Progenitor cell of endocrine pancreas (in vitro differentiated cells): ENCODE measurements at regions not wholly inside any gene's neighbourhood (a gene's known extent, or its start where the extent isn't known, plus 50 kb on each side); places are given as distances from the start of the nearest gene placed in this dataset.

ENCODE experiments used
- DNase-seq: peaks from one replicate; pipeline ENCODE4 v3.0.0; 2021; ENCODE audit warnings: low spot score; ENCODE audit not compliant: unreplicated experiment
- H3K27ac Mint-ChIP-seq: 2 replicates; pipeline ENCODE4 v1.8.0; 2021; ENCODE audit warnings: mild to moderate bottlenecking, moderate library complexity, mixed read lengths
- H3K27me3 Mint-ChIP-seq: 2 replicates; pipeline ENCODE4 v1.8.0; 2021; ENCODE audit warnings: mixed read lengths
- H3K36me3 Mint-ChIP-seq: 2 replicates; pipeline ENCODE4 v1.8.0; 2022; ENCODE audit warnings: mixed read lengths; ENCODE audit not compliant: insufficient read depth
- H3K4me1 Mint-ChIP-seq: 2 replicates; pipeline ENCODE4 v1.8.0; 2021; ENCODE audit warnings: low read depth, mixed read lengths
- H3K4me3 Mint-ChIP-seq: 2 replicates; pipeline ENCODE4 v1.8.0; 2021; ENCODE audit warnings: low read depth, mild to moderate bottlenecking, moderate library complexity, mixed read lengths
- H3K9me3 Mint-ChIP-seq: 2 replicates; pipeline ENCODE4 v1.8.0; 2021; ENCODE audit warnings: low read depth, mixed read lengths
- CTCF ChIP-seq: fragments of 200-600 bp; sonication (generic); IDR thresholded peaks from one replicate; pipeline ENCODE4 v1.5.0; 2021; ENCODE audit warnings: antibody characterized with exemption, mild to moderate bottlenecking; ENCODE audit not compliant: unreplicated experiment

- H3K36me3 Mint-ChIP-seq, result no peaks in the 10 kb centered on the region
- H3K9me3 Mint-ChIP-seq, result peaks cover 6% of the 10 kb centered on the region
- no peak for TF ChIP-seq CTCF
- H3K4me1 Mint-ChIP-seq, result no peaks in the 10 kb centered on the region
- no peak overlapping the region for H3K4me3 Mint-ChIP-seq
- DNase-seq, result no peak
- H3K27me3 Mint-ChIP-seq, result peaks cover 18% of the 10 kb centered on the region
- no peak overlapping the region for H3K27ac Mint-ChIP-seq
Observed at GRCh38 chr20:60905919-60906318, 346.1 kb upstream of the CDH4 start.

GRCh38 chr20:60906555-60906954, 345.5 kb upstream of the CDH4 start:
- H3K27me3 Mint-ChIP-seq, result peaks cover 14% of the 10 kb centered on the region
- TF ChIP-seq CTCF, result no peak

GRCh38 chr20:60913298-60913697, 338.8 kb upstream of the CDH4 start:
- no peak for TF ChIP-seq CTCF
- Mint-ChIP-seq H3K27me3 (peaks cover 32% of the 10 kb centered on the region), H3K27ac (no peak overlapping the region), H3K4me3 (no peak overlapping the region), H3K4me1 (no peaks in the 10 kb centered on the region), H3K36me3 (no peaks in the 10 kb centered on the region), H3K9me3 (peaks cover 14% of the 10 kb centered on the region)
- DNase-seq, result no peak

More at GRCh38 chr20:60906555-60906954, 345.5 kb upstream of the CDH4 start:
- H3K36me3 Mint-ChIP-seq, result no peaks in the 10 kb centered on the region
- no peak overlapping the region for H3K27ac Mint-ChIP-seq
- no peak for DNase-seq
- no peaks in the 10 kb centered on the region for H3K4me1 Mint-ChIP-seq
- no peak overlapping the region for H3K4me3 Mint-ChIP-seq
- H3K9me3 Mint-ChIP-seq, result peaks cover 6% of the 10 kb centered on the region

GRCh38 chr20:60921022-60921622, 330.9 kb upstream of the CDH4 start:
- H3K27me3 Mint-ChIP-seq, result peaks cover 43% of the 10 kb centered on the region

GRCh38 chr20:60926831-60927230, 325.2 kb upstream of the CDH4 start:
- Mint-ChIP-seq H3K4me1 (no peaks in the 10 kb centered on the region), H3K27me3 (peaks cover 60% of the 10 kb centered on the region), H3K36me3 (no peaks in the 10 kb centered on the region), H3K4me3 (no peak overlapping the region), H3K9me3 (no peaks in the 10 kb centered on the region), H3K27ac (no peak overlapping the region)
- no peak for DNase-seq
- TF ChIP-seq CTCF, result no peak

More at GRCh38 chr20:60921022-60921622, 330.9 kb upstream of the CDH4 start:
- no peak overlapping the region for H3K27ac Mint-ChIP-seq
- H3K4me3 Mint-ChIP-seq, result no peak overlapping the region
- TF ChIP-seq CTCF, result no peak
- no peaks in the 10 kb centered on the region for H3K36me3 Mint-ChIP-seq
- DNase-seq, result peak; percentile 64
- H3K4me1 Mint-ChIP-seq, result no peaks in the 10 kb centered on the region
- peaks cover 5% of the 10 kb centered on the region for H3K9me3 Mint-ChIP-seq
